CD14-positive monocyte (primary cell): ENCODE measurements at regions not wholly inside any gene's neighbourhood (a gene's known extent, or its start where the extent isn't known, plus 50 kb on each side); places are given as distances from the start of the nearest gene placed in this dataset.

Experiments
- DNase-seq, 3 donors: peaks; one replicate each; pipeline ENCODE4 v3.0.0-alpha.2; 2011 to 2022
- H2AFZ ChIP-seq: 2 replicates; pipeline ENCODE4 v1.6.0; 2012; ENCODE audit warnings: mild to moderate bottlenecking, low read depth, low read length, inconsistent platforms; ENCODE audit not compliant: insufficient read depth, poor library complexity, severe bottlenecking
- H3K27ac ChIP-seq, 2 donors: 1 replicate in 1 of 2; 2 replicates in 1 of 2; pipeline ENCODE4 v1.5.1; 2012 to 2013; ENCODE audit warnings: low read length in 2 of 2, control low read depth in 1 of 2, inconsistent platforms in 1 of 2, low read depth in 1 of 2, mild to moderate bottlenecking in 1 of 2
- H3K27me3 ChIP-seq, 2 donors: one replicate each; pipeline versions ENCODE4 v1.6.0 to v1.6.1; 2011 to 2013; ENCODE audit warnings: low read length in 2 of 2; ENCODE audit not compliant: control insufficient read depth in 2 of 2, insufficient read depth in 2 of 2
- H3K36me3 ChIP-seq, 2 donors: replicated peaks in 1 of 2; 1 replicate in 1 of 2; 2 replicates in 1 of 2; pipeline versions ENCODE4 v1.5.1 to v1.6.1; 2012 to 2013; ENCODE audit warnings: low read length in 2 of 2, control low read depth in 1 of 2, inconsistent platforms in 1 of 2, mild to moderate bottlenecking in 1 of 2; ENCODE audit not compliant: insufficient read depth in 2 of 2, control insufficient read depth in 1 of 2
- H3K4me1 ChIP-seq, 2 donors: 1 replicate in 1 of 2; 2 replicates in 1 of 2; pipeline versions ENCODE4 v1.5.1 to v1.6.1; 2012 to 2013; ENCODE audit warnings: low read length in 2 of 2, control low read depth in 1 of 2, inconsistent platforms in 1 of 2, mild to moderate bottlenecking in 1 of 2, moderate library complexity in 1 of 2; ENCODE audit not compliant: insufficient read depth in 2 of 2, control insufficient read depth in 1 of 2
- H3K4me2 ChIP-seq: replicated peaks from 2 replicates; pipeline ENCODE3; 2012; ENCODE audit warnings: low read length, moderate library complexity, mild to moderate bottlenecking; ENCODE audit not compliant: poor library complexity, severe bottlenecking; ENCODE audit errors: extremely low read depth
- H3K4me3 ChIP-seq, 3 experiments: fragments of 200-600 bp in 1 of 3; sonication (generic) in 1 of 3; replicated peaks in 1 of 3; 1 replicate in 2 of 3; 2 replicates in 1 of 3; pipeline ENCODE4 v1.5.1; 2011 to 2013; ENCODE audit warnings: low read length in 3 of 3, mild to moderate bottlenecking in 3 of 3, control low read depth in 2 of 3, low read depth in 2 of 3, inconsistent platforms in 1 of 3, moderate library complexity in 1 of 3
- H3K79me2 ChIP-seq: 2 replicates; pipeline ENCODE4 v1.6.0; 2012; ENCODE audit warnings: mild to moderate bottlenecking, control low read depth, inconsistent platforms, low read length, moderate library complexity; ENCODE audit not compliant: insufficient read depth
- H3K9ac ChIP-seq: 2 replicates; pipeline ENCODE4 v1.6.0; 2017; ENCODE audit warnings: low read length, mild to moderate bottlenecking; ENCODE audit not compliant: insufficient read depth, poor library complexity, severe bottlenecking
- H3K9me3 ChIP-seq, 2 donors: replicated peaks in 1 of 2; 1 replicate in 1 of 2; 2 replicates in 1 of 2; pipeline versions ENCODE4 v1.5.1 to v1.6.1; 2012 to 2013; ENCODE audit warnings: low read length in 2 of 2, control low read depth in 1 of 2; ENCODE audit not compliant: control insufficient read depth in 1 of 2, insufficient read depth in 1 of 2
- H4K20me1 ChIP-seq: 2 replicates; pipeline ENCODE4 v1.6.0; 2012; ENCODE audit warnings: mild to moderate bottlenecking, low read length, control low read depth, moderate library complexity; ENCODE audit not compliant: insufficient read depth
- H3K27ac Mint-ChIP-seq, 7 donors: one replicate each; pipeline ENCODE4 v1.8.0; 2020; ENCODE audit warnings: mild to moderate bottlenecking in 7 of 7, mixed read lengths in 7 of 7, moderate library complexity in 6 of 7, inconsistent platforms in 2 of 7
- H3K27me3 Mint-ChIP-seq, 3 donors: one replicate each; pipeline ENCODE4 v1.8.0; 2021 to 2022; ENCODE audit warnings: low read depth in 3 of 3, mild to moderate bottlenecking in 3 of 3, mixed read lengths in 3 of 3, moderate library complexity in 3 of 3, inconsistent platforms in 1 of 3
- H3K36me3 Mint-ChIP-seq, 2 donors: one replicate each; pipeline ENCODE4 v1.8.0; 2020; ENCODE audit warnings: mixed read lengths in 2 of 2, inconsistent platforms in 1 of 2, mild to moderate bottlenecking in 1 of 2
- H3K4me1 Mint-ChIP-seq: one replicate; pipeline ENCODE4 v1.8.0; 2020; ENCODE audit warnings: mild to moderate bottlenecking, mixed read lengths
- H3K4me3 Mint-ChIP-seq, 2 donors: one replicate each; pipeline ENCODE4 v1.8.0; 2020; ENCODE audit warnings: mild to moderate bottlenecking in 2 of 2, mixed read lengths in 2 of 2, moderate library complexity in 1 of 2
- H3K9me3 Mint-ChIP-seq, 7 donors: one replicate each; pipeline ENCODE4 v1.8.0; 2020 to 2022; ENCODE audit warnings: mixed read lengths in 7 of 7, mild to moderate bottlenecking in 6 of 7, moderate library complexity in 6 of 7, inconsistent platforms in 2 of 7
- whole genome bisulfite sequencing: methylation state at CpG from one replicate; pipeline ENCODE4 v1.1.5; 2013; ENCODE audit warnings: missing lambda C conversion rate; ENCODE audit not compliant: insufficient coverage; 5-methylcytosine and 5-hydroxymethylcytosine counted together
- intact Hi-C, 2 donors: fragments of 100-400 bp; cut with micrococcal nuclease; formaldehyde crosslinking; loops; one replicate each; pipeline versions ENCODE4 v1.15.0 to v1.15.1; 2023
- TF ChIP-seq, protein P1 (sequence below): fragments of 200-600 bp; IDR thresholded peaks from one replicate; pipeline ENCODE4 v1.8.0; 2022; ENCODE audit warnings: antibody characterized with exemption, mild to moderate bottlenecking

DNA sequence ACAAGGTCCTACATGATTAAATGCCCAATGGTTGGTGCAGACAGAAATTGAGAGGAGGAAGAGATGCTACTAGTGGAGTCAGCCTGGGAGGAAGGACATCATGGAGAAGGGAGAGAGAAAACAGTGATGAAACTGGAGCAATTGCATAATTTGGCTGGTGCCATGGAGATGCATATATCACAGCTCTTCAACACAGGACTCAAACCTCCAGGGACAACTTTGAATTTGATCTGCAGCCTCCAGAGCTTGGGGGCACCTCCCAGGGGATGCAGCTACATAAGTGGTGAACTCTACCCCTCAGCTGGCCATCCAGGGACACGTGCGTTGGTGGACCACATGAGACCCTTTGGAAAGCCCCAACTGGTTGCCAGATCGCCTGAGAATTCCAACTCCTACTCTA lies 80.4 kb downstream of the CTAGE1 start:
- Mint-ChIP-seq H3K9me3 (peaks cover 0 to 7% (median 2%) of the 10 kb centered on the region in 7 donors), H3K4me1 (peaks cover 13% of the 10 kb centered on the region), H3K27me3 (peaks cover 8 to 17% (median 13%) of the 10 kb centered on the region in 3 donors), H3K27ac (peak overlapping the region in 2 of 7 donors; percentile 5 to 25), H3K36me3 (no peaks in the 10 kb centered on the region), H3K4me3 (no peak overlapping the region)
- intact Hi-C loops: no loop called here
- TF ChIP-seq, protein P1, sequence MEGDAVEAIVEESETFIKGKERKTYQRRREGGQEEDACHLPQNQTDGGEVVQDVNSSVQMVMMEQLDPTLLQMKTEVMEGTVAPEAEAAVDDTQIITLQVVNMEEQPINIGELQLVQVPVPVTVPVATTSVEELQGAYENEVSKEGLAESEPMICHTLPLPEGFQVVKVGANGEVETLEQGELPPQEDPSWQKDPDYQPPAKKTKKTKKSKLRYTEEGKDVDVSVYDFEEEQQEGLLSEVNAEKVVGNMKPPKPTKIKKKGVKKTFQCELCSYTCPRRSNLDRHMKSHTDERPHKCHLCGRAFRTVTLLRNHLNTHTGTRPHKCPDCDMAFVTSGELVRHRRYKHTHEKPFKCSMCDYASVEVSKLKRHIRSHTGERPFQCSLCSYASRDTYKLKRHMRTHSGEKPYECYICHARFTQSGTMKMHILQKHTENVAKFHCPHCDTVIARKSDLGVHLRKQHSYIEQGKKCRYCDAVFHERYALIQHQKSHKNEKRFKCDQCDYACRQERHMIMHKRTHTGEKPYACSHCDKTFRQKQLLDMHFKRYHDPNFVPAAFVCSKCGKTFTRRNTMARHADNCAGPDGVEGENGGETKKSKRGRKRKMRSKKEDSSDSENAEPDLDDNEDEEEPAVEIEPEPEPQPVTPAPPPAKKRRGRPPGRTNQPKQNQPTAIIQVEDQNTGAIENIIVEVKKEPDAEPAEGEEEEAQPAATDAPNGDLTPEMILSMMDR: no peak
- no peaks in the 10 kb centered on the region for H3K27me3 ChIP-seq
- DNase-seq: peak in 2 of 3 donors; percentile 18 to 35
- no peak overlapping the region for H3K4me2 ChIP-seq
- no peak overlapping the region for H2AFZ ChIP-seq
- H3K79me2 ChIP-seq: no peaks in the 10 kb centered on the region
- H3K9me3 ChIP-seq: no peaks in the 10 kb centered on the region
- no peaks in the 10 kb centered on the region for H4K20me1 ChIP-seq
- no peak overlapping the region for H3K4me3 ChIP-seq
- H3K27ac ChIP-seq: no peak overlapping the region
- no peak overlapping the region for H3K9ac ChIP-seq
- WGBS: 71% methylated on average over 2 of the region's 3 CpGs
- H3K4me1 ChIP-seq: peaks cover 6 to 7% of the 10 kb centered on the region in 2 donors
- no peaks in the 10 kb centered on the region for H3K36me3 ChIP-seq

DNA sequence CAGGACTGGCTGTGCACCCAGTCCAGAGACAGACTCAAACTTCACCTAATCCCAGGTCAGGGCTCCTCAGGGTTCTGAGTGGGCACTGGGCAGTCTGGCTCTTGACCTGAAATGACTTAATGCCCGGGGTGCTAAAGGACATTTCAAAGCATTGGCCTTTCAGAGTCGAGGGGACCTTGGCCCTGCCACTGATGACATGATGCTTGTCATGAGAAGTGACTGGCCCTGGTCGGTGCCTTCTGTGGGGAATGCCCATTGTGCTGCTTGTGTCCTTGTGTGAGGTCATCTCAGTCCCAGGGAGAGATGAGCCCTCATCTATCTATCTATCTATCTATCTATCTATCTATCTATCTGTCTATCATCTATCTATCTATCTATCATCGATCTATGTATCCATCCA lies 81.3 kb downstream of the CTAGE1 start:
- H3K4me2 ChIP-seq: no peak overlapping the region
- Mint-ChIP-seq H3K4me1 (peaks cover 15% of the 10 kb centered on the region), H3K36me3 (no peaks in the 10 kb centered on the region), H3K27ac (peak overlapping the region in 1 of 7 donors; percentile 41), H3K27me3 (peaks cover 8 to 13% (median 10%) of the 10 kb centered on the region in 3 donors), H3K4me3 (peak overlapping the region in 1 of 2 donors; percentile 12), H3K9me3 (peaks cover 0 to 7% (median 0%) of the 10 kb centered on the region in 7 donors)
- H3K9ac ChIP-seq: no peak overlapping the region
- no peak overlapping the region for H3K27ac ChIP-seq
- no peaks in the 10 kb centered on the region for H3K79me2 ChIP-seq
- H3K36me3 ChIP-seq: no peaks in the 10 kb centered on the region
- WGBS: 85% methylated on average over 3 of the region's 4 CpGs
- no peak overlapping the region for H3K4me3 ChIP-seq
- DNase-seq: no peak
- intact Hi-C loops: no loop called here
- H2AFZ ChIP-seq: no peak overlapping the region
- no peaks in the 10 kb centered on the region for H4K20me1 ChIP-seq
- peaks cover 6 to 7% of the 10 kb centered on the region in 2 donors for H3K4me1 ChIP-seq
- H3K27me3 ChIP-seq: no peaks in the 10 kb centered on the region
- TF ChIP-seq, protein P1: no peak
- no peaks in the 10 kb centered on the region for H3K9me3 ChIP-seq
